ENCODE measurements at regions not wholly inside any gene's neighbourhood (a gene's known extent, or its start where the extent isn't known, plus 50 kb on each side); places are given as distances from the start of the nearest gene placed in this dataset.

DNA sequence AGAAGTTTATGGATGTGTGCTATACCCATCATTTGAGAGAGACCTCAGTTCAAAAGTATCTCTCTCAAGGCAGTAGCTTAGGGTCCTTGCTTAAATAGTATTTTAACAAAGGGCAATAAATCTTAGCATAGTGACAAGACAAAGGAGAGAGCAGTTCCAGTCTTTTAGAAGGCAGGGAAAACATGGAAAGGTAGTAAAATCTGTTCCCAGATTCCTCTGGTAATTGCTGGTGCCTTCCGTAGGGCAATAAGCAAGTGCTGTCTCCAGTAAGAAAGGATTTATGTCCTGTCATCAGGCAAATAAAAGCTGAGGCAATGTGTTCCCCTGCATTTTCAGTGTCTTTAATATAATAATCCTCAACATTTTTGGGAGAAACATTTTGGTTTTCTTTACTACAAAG is 149.0 kb upstream of the MPHOSPH6 start:
- Histone ChIP-seq H4K8ac (ENCODE audit: extremely low read depth, insufficient read depth, low read length) (no peak overlapping the region), H2AK5ac (ENCODE audit: low read depth, low read length) (no peak overlapping the region), H3K23me2 (ENCODE audit: low read depth, low read length) (no peaks in the 10 kb centered on the region), H4K5ac (ENCODE audit: insufficient read length, low read depth, low read length) (no peak overlapping the region), H2AFZ (ENCODE audit: low read length) (no peak overlapping the region), H3K27me3 (replicated peaks in 1 of 4; ENCODE audit: control insufficient read depth in 3 of 4, extremely low read depth in 1 of 4, insufficient read depth in 3 of 4, low read length in 3 of 4) (no peaks in the 10 kb centered on the region), H4K20me1 (replicated peaks in 1 of 2; ENCODE audit: control insufficient read depth in 1 of 2, insufficient read depth in 2 of 2, low read length in 2 of 2) (no peaks in the 10 kb centered on the region), H2BK12ac (ENCODE audit: low read depth, low read length) (no peak overlapping the region), H3K79me1 (ENCODE audit: low read depth, low read length) (no peaks in the 10 kb centered on the region), H3K4me1 (replicated peaks in 1 of 4; ENCODE audit: control insufficient read depth in 3 of 4, insufficient read depth in 4 of 4, low read length in 3 of 4) (no peaks in the 10 kb centered on the region), H2BK120ac (replicated peaks; ENCODE audit: low read depth, low read length) (no peak overlapping the region), H3K14ac (ENCODE audit: insufficient read length) (no peak overlapping the region), H2BK20ac (ENCODE audit: low read length) (no peak overlapping the region), H3K9me3 (ENCODE audit: insufficient read depth in 2 of 2, low read depth in 1 of 2, low read length in 1 of 2) (peaks cover 5 to 6% of the 10 kb centered on the region in 2 experiments; a peak in 3 of 4 replicates), H3K4me2 (ENCODE audit: insufficient read depth in 1 of 2, low read depth in 2 of 2, low read length in 2 of 2) (no peak overlapping the region), H3K56ac (replicated peaks; ENCODE audit: insufficient read length, low read depth, low read length) (no peak overlapping the region), H3K9ac (replicated peaks in 1 of 4; ENCODE audit: extremely low read depth in 1 of 4, low read depth in 3 of 4, low read length in 3 of 4) (no peak overlapping the region), H3K23ac (ENCODE audit: insufficient read length) (no peak overlapping the region), H3K36me3 (ENCODE audit: control insufficient read depth in 2 of 4, insufficient read depth in 4 of 4, low read length in 3 of 4) (no peaks in the 10 kb centered on the region), H3K4ac (replicated peaks; ENCODE audit: insufficient read length, low read depth, low read length) (no peak overlapping the region), H2BK5ac (ENCODE audit: low read depth, low read length) (no peak overlapping the region), H3K79me2 (ENCODE audit: control insufficient read depth in 1 of 2, insufficient read depth in 2 of 2, low read length in 2 of 2) (no peaks in the 10 kb centered on the region), H3K18ac (ENCODE audit: extremely low read depth, low read length) (no peak overlapping the region), H3K27ac (ENCODE audit: low read depth, low read length) (no peak overlapping the region), H2BK15ac (ENCODE audit: low read length) (no peak overlapping the region), H4K91ac (replicated peaks; ENCODE audit: insufficient read length, low read length) (no peak overlapping the region), H3K4me3 (ENCODE audit: extremely low read depth in 1 of 4, insufficient read depth in 2 of 4, low read depth in 3 of 4, low read length in 4 of 4) (no peak overlapping the region)
- ChIA-PET CTCF (ENCODE audit: partially characterized antibody) (interaction anchor here (0.7 kb wide), 1 partner anchor 1291 kb away, joined by 3 read pairs; no protein-coding TSS in a partner anchor), POLR2A (ENCODE audit: partially characterized antibody) (no interaction called here)
- 100% methylated on average over 1 of the region's 1 CpG; no CpG with 5 or more reads in 1 of the 2 experiments for WGBS, 2 experiments (ENCODE audit: extremely low coverage in 1 of 2, insufficient coverage in 1 of 2, insufficient read length in 1 of 2, insufficient replicate concordance in 2 of 2, low coverage in 1 of 2, low lambda C conversion rate in 2 of 2, missing lambda C conversion rate in 1 of 2)
- DNase-seq (ENCODE audit: low read depth in 1 of 2, low spot score in 2 of 2) (no peak), FAIRE-seq (no peak)
- TF ChIP-seq HDAC2 (IDR thresholded peaks at IDR 0.05; ENCODE audit: borderline replicate concordance in 1 of 2, low read depth in 2 of 2, low read length in 2 of 2) (no peak), TEAD4 (IDR thresholded peaks at IDR 0.05; ENCODE audit: low read depth, low read length) (no peak), MAX (IDR thresholded peaks at IDR 0.05) (no peak), SRF (IDR thresholded peaks at IDR 0.05; ENCODE audit: low read depth, low read length) (no peak), KDM5A (IDR thresholded peaks at IDR 0.05; ENCODE audit: low read length) (no peak), TBP (IDR thresholded peaks at IDR 0.05; ENCODE audit: low read depth, low read length) (no peak)
- TF ChIP-seq, protein P1, sequence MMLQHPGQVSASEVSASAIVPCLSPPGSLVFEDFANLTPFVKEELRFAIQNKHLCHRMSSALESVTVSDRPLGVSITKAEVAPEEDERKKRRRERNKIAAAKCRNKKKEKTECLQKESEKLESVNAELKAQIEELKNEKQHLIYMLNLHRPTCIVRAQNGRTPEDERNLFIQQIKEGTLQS (IDR thresholded peaks at IDR 0.05; ENCODE audit: insufficient read depth, low read depth, low read length), result no peak
- TF ChIP-seq, protein P2, sequence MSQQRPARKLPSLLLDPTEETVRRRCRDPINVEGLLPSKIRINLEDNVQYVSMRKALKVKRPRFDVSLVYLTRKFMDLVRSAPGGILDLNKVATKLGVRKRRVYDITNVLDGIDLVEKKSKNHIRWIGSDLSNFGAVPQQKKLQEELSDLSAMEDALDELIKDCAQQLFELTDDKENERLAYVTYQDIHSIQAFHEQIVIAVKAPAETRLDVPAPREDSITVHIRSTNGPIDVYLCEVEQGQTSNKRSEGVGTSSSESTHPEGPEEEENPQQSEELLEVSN (IDR thresholded peaks at IDR 0.05), result no peak

Data from H1 (cell line).